ENCODE measurements at regions not wholly inside any gene's neighbourhood (a gene's known extent, or its start where the extent isn't known, plus 50 kb on each side); places are given as distances from the start of the nearest gene placed in this dataset.

DNA sequence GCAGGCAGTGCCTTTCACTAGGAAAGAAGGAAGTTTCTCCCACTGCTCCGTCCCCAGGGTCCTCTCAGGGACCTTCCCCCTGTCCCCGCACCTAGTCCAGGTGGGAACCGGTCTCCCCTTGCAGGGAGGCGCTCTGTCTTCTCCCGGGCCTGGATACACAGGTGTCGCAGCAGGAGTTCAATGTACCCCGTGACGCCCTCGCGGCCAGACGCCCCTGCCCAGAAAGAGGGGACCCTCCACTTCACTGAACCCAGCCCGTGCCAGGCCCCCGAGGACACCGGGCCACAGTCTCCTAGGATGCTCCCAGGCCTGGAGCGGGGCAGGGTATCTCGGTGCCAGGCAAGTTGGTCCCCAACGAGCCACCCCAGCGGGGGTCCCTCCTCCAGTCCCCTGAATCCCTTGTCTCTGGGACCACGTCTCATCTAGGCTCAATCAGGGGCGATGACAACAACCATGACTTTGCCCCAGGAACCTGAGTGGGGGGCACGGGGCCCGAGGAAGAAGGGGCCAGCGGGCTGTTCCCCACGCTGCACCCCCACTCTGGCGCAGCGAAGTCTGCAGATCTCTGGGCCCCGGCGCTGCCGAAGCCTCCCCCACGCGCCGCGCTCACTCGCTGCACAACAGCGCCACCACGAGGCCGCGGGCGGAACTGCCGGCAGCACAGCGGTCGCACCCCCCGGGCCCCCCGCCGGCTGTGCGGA lies 103.0 kb downstream of the EDN3 start:
- peak; percentile 48 to 49 for DNase-seq (ENCODE audit: low read depth in 2 of 2)

DNA sequence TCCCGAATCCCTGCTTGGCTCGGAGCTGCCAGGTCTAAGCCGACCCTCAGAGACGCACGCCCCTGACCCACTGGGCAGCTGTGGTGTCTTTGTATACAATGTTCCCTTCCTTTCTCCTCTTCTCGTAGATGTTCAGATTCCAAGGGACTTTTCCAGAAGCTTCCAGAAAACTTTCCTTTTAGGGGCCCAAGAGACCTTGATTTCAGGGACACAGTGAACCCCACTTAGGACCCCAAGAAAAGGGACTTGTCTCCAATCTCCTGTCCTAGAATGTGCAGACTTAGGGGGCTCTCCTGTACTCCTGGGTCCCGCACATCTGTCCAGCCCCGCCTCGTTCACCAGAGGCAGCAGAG lies 103.5 kb downstream of the EDN3 start:
- no peak for DNase-seq (ENCODE audit: low read depth in 2 of 2)

DNA sequence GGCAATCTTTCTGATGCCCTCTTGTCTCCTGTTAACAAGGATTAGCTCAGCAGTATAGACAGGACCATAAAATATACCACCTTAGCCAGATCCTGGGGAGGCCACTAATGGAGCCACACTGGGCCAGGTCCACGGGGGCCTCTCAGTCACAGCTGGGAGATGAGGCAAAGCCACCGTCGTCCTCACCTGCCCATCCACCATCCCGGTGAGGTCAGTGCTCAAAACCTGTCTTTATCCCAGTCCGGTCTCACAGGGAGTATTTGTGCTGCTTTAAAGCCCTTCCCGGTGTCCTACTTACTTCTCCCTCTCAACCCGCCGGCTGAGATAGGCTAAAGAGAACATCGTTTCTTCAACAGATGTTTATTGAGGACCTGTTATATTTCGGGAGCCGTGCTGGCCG lies 104.3 kb downstream of the EDN3 start:
- DNase-seq (ENCODE audit: low read depth in 2 of 2), result no peak

DNA sequence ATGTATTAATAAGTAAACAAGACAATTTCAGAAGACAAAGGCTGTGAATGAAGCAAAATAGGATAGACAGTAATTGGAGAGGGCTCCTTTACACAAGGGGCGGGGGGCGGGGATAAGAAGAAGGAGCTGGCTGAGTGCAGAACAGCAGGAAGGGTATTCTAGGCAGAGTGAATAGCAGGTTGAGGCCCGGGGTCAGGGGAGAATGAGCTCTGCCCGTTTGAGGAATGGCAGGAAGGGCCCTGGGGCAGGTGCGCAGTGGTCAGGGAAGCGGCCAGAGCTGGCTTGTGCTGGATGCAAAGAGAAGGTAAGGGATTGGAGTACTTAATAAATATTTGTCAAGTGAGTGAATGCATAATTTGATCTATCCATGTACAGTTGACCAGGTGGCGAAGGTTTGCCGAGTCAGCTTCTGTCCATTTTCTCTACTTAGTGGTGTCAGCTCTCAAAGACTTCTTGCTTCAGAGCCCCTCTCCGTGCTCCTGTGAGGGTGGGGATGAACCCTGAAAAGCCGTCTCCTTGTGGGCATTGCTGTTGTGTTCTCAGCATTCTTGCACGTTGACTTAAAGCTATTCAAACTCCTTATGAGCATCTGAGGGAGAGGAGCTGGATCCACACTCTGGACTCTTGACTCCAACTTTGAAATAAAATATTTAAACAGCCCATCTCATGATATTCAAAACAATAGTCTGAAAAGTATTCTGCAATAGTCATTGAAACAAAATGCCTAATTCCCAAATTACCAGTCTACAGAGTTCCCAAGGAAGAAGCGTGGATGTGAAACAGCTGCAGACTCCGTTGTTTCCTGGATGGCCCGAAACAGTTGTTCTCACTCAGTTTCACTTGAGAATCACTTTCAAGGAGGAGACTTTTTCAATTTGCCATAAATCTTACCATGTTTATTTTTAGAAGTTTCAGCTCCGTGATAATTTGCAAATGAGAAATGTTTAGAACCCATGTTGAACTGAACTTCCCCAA lies 105.1 kb downstream of the EDN3 start:
- DNase-seq (ENCODE audit: low read depth in 2 of 2), result no peak

DNA sequence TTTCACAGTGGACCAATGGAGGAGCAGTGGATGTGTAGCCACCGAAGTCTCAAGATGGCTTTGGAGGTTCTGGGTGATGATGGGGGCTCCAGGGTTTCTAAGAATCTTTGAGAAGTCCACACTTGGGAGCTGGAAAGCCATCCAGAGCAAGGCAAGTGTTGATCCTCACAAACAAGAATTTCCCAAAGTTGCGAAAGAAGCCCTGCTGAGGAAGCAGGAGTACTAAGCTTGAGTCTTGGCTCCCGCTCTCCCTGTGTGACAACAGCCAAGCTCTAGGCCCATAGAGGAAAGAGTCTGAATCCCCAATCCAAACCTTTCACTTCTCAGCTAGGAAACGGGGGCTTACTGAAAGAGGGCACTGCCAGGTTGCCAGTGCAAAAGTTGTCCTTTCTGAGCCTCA lies 106.0 kb downstream of the EDN3 start:
- DNase-seq (ENCODE audit: low read depth in 2 of 2), result no peak

DNA sequence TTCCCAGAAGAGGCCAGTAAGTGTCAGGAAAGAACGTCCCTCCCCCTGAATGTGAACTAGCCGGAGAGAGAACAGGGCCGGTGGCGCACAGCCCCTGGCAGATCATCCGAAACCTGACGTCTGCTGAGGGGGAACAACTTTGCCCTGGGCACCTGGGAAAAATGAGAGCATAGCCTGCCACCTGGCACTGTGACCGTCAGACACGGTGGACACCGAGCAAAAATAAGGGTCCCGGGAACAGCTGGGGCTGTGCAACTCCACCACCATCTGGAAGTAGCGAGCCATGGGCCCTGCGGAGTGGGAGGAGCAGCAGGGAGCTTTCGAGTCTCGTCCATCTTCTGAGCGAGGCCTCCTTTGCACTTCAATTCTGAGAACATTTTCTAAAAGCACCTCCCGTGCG lies 110.8 kb downstream of the EDN3 start:
- no peak for DNase-seq (ENCODE audit: low read depth in 2 of 2)

DNA sequence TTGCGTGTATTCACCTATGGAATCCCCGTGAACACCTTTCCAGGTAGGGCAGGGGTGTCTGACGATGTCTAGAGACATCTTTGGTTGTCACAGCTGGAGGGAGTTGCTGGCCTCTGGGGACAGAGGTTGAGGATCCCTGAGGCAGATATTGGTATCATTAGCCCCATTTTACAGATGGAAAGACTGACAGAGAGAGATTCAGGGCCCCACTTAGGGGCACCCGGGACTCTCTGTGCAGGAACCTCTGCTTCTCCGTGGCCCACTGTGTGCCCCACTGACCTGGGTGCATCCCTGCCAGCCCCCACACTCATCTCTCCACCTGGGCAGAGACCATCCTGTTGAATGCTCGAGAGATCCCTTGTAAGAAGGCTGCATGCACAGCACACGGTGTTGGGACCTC lies 111.2 kb downstream of the EDN3 start:
- DNase-seq (ENCODE audit: low read depth in 2 of 2), result no peak

DNA sequence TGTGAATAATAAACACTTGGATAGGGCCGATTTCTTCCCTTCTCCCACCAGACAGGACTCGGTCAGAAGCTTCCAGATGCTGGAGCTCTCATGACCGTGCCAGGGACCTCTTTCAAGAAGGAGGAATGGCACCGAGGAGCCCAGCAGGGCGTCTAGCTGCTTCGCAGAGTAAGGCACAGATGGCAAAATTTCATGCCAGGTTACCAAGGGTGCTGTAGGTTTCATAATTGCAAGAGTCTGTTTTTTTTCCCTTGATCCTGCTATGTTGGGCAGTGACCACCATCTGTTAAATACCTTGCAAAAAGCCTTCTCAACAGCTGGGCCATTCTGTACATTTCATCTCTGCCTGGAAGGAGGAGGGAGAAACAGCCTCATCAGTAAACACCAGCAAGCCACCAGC lies 111.8 kb downstream of the EDN3 start:
- DNase-seq (ENCODE audit: low read depth in 2 of 2), result no peak

DNA sequence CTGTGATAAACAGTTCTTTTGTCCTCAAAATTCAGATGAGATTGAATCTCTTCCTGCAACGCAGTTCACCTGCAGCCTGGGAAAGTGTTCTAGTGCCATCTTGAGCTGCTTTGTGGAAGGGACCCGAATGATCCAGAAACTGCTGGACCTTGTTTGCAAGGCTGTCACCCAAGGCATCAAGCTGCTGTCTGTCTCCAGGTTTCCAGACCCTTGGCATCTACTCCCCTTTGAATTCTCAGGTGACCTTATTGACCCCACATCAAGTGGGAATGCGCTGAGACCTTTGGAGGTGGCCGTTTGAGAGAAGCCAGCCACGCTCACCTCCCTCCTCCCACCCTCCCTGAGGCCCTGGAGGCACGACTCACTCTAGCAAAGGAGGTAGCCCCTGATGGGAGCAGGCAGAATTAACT lies 112.5 kb downstream of the EDN3 start:
- no peak for DNase-seq (ENCODE audit: low read depth in 2 of 2)

DNA sequence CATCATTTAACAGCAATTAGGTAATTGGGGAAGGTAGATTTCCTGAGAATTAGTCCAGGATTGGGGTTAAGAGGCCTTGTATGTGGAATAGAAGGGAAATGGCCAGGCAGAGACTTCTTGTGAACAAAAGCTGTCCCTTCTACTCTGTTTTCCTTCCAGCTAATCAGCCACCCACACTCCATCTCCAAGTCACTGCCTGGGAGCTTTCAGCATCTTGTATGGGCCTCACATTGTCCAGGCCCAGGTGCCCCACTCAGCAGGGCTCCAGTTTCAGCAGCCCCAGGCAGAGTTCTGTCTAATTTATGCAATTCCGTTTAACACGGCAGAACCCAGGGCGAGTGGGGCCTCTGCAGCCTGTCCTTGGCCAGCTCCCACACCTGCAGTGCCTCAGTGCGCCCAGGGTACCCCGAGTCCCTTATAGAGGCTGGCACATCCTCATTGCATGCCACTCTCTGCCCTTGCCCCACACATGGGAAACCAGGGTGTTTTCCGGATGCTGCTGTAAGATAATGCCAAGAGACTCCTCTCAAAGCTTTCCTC lies 113.0 kb downstream of the EDN3 start:
- no peak for DNase-seq (ENCODE audit: low read depth in 2 of 2)

DNA sequence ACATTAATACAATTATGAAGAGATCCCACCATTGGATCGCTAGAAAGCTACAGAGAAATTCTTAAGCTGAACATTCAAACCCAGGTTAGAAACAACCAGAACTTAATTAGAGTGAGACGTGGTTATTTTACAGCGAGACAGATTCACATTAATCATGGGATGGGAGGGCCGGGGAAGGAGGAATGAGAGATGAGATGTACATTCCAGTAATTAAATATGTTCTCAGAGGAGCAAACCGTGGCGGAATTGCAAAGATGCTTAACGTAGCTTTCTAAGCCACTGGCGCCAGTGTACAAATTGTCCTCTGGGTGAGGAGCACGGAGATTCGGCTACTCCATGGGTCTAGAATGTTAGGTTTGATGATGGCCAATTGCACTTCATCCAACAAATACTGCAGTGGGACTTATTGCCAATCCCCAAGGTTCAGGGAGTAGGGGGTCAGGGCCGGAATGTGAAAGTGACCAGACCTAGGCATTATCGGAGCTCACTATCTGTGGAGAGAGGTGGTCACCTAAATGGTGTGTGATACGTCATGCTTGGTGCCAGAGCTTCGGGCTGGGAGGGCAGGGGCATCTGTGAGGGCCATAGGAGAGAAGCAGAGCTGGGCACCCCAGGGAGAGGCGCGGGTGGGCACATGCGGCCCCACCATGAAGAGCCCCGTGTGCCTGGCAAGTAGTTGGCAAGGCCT lies 114.7 kb downstream of the EDN3 start:
- DNase-seq (ENCODE audit: low read depth in 2 of 2), result no peak

DNA sequence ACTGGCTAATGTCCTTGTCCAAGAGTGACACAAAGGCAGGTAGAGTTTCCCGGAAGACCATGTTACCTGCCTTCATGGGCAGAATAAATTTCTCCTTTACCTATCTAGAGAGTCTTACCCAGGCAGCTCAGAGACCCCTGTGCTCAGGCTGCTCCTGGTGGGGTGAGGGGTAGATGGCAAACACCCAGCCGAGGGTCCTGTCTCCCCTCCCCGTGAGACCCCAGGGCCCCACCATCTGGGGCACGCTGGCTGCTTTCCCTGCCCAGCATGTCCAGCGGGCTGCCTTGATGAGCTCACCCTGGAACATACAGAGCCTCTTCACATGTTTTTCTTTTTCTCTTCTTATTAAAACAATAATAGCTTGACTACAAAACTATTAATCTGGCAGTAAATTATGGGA lies 116.5 kb downstream of the EDN3 start:
- DNase-seq (ENCODE audit: low read depth in 2 of 2), result no peak

DNA sequence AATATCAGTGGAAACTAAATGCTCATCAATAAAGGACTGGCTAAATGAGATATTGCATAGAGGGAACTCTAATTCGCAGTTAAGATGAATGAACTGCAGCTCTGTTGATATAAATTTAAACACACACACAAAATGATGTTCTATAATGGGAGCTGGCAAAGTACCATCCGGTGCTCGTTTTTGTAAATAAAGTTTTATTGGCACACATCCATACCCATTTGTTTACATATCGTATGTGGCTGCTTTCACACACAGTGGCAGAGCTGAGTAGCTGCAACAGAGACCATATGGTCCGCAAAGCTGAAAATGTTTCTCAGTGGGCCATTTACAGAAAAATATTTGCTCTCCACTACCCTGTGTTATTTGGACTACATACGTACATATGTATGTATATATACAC lies 120.7 kb downstream of the EDN3 start:
- no peak for DNase-seq (ENCODE audit: low read depth in 2 of 2)

DNA sequence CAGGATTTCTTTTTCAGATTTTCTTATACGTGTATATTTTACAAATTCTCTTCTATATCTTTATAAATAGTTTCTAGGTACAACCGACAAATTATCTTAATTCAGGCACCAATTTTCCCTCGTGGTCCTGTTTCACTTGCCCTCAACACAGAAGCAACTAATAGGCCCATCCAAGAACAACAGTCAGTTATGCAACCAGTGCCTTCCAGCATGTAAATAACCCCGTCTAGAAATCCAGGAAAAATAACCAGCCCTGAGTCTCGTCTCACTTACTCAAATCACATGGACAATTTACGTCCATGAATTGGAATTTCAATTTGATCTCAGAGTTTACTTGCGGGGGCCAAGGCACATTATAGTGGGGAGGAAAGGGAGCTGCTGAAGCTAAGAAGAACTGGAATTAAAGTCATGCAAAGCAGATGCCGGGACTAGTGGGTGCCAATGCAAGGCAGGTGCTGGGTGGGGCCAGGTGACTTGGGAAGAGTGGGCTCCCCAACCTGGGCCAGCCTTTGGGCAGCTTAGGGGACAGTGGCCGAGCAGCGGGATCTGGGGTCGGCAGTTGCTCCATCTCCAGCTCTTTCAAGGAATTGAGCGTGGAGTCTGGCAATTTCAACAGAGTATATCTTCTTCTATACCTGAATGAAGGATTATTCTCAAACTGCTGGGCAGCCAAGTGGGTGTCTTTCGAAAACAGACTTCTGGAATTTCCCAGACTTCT lies 121.7 kb downstream of the EDN3 start:
- no peak for DNase-seq (ENCODE audit: low read depth in 2 of 2)

DNA sequence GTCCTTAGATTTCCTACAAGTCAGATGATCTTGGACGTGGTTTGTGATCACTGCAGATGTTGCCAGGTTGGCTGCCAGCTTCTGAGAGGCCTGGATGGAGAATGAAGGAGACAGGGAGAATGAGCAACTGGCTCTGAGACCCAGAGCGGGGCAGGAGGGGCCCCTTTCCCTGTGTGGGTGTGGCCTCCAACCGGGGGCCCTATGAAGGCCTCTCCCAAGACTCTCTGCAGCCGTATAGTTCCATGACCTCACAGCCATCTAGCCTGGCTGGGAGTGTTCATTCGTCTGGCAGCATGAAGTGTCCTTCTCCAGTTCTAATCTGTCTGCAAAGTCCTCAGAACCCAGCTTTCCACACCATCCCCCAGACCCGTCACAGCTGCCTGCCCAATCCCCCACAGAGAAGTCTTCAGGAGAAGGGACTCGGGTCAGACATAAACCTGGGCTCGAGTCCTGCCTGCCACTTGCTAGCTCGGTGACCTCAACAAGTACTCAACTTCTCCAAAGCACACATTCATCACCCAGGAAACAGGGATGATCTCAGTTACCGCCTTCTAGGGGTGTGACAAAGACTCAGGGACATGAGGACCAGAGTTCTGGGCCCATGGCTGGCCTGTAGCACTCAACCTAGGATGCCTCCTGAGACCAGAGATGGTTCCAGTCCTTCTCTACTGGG lies 122.6 kb downstream of the EDN3 start:
- no peak for DNase-seq (ENCODE audit: low read depth in 2 of 2)

DNA sequence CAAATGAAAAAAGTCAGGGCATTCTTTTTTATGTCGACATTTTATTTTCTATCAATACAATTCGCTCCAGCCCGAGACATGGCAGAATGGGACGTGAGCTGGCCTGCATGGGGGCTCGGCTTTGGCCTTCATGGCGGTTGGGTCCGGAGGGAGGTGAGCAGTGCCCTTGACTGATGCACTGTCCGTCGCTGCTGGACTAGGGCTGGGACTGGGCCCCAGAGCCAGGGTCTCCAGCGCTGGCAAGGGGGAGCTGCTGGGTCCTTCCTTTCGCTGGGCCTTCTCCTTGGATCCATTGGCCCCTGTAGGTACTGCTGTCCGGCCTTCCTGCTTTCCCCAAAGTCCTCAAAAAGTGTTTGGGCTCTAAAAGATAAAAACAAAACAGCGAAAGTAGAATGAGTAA lies 124.6 kb downstream of the EDN3 start:
- DNase-seq (ENCODE audit: low read depth in 2 of 2), result no peak

DNA sequence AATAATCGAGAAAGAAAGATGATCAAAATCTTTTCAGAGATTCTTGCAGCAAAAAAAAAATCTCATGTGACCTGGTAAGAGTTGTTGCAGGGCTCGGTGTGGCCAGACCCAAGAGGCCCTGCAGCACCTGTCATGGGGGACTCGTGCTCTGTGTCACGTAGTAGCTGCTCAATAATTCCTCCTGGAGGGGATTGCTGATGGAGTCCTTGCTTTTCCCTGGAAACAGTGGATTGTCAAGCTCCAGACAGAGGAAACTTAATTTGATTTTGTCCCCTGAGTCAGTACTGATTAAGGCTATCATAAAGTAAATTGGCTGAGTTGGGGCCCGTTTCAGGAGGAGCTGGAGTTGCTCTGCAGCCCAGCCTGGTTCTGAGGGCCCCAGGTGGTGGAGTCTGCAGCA lies 125.2 kb downstream of the EDN3 start:
- no peak for DNase-seq (ENCODE audit: low read depth in 2 of 2)

DNA sequence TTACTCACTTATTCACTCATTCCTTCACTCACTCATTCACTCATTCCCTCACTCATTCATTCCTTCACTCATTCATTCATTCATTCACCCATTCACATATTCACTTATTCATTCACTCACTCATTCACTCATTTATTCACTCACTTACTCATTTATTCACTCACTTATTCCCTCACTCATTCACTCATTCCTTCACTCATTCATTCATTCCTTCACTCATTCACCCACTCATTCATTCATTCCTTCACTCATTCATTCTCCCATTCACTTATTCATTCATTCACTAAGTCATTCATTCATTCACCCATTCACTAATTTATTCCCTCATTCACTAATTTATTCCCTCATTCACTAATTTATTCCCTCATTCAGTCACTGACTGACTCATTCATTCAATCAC lies 127.6 kb downstream of the EDN3 start:
- no peak for DNase-seq (ENCODE audit: low read depth in 2 of 2)

DNA sequence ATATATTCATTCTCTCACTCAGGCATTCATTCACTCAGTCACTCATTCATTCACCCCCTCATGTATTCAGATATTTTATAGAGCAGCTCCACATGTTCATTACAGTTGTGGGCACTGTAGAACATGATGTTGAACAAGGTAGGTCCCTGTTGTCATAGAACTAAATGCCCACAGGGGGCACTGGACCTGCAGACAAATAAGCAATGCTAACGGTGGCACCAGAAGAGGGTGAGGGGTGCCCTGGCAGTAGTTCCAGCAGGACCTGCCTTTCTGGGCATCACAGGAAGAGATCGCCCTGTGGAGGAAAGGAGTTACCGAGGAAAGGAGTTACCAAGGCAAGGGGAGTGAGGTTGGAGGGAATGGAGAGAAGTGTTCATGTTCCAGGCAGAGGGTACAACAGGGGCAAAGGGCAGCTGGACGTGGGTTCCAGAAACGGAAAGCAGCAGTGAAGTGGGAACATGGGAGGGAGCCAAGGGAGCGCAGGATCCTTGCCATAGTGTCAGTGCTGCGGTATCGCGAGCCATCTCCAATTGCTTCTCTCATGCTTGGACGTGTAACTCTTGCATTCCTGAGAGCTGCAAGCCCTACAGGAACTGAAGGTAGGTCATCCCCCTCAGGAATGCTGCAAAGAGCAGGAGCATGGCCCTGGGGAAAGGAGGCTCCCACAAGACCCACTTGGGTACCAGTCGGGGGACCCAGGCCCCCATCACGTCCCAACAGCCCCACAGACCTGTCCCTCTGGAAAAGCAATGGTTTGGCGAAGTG lies 128.2 kb downstream of the EDN3 start:
- DNase-seq (ENCODE audit: low read depth in 2 of 2), result no peak

DNA sequence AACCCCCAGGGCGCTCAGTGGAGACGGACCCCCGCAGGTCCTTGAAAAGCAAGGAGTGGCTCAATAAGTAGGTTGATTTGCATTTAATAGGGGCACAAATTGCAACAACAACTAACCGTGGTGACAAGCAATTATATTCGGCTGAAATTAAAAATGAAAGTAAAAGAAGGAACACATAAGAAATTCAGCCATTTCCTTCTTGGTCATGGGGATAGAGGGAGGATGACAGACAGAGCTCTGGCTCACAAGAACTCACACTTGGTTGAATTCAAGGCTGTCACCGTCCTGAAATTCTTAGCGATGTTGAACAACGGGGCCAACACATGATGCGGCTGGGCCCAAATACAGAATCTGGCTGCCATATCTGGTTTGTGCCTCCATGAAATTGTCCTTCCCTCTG lies 129.0 kb downstream of the EDN3 start:
- DNase-seq (ENCODE audit: low read depth in 2 of 2), result no peak
